SK-N-SH (cell line): ENCODE measurements at regions not wholly inside any gene's neighbourhood (a gene's known extent, or its start where the extent isn't known, plus 50 kb on each side); places are given as distances from the start of the nearest gene placed in this dataset.

Source experiments
- CTCF ChIA-PET: fragments of 300-600, 350-600 bp; formaldehyde crosslinking; extraction: SDS; loops from one replicate; lab custom pipeline; 2021; lab: Yijun Ruan, JAX
- POLR2A ChIA-PET: fragments of 350-600 bp; sonication (Branson Sonifier 250); formaldehyde crosslinking; extraction: SDS; loops from one replicate; lab custom pipeline; 2020; ENCODE audit warnings: antibody characterized with exemption, inconsistent platforms; lab: Yijun Ruan, JAX
- DNase-seq: peaks from one replicate; pipeline ENCODE4 v3.0.0; 2012
- H2AFZ ChIP-seq: fragments of 200-600 bp; sonication (generic); 2 replicates; pipeline ENCODE4 v1.8.1; 2016; ENCODE audit warnings: antibody characterized with exemption, mild to moderate bottlenecking, low read depth
- H3F3A ChIP-seq: fragments of 200-600 bp; sonication (generic); replicated peaks from 2 replicates; pipeline ENCODE3; 2016; ENCODE audit warnings: antibody characterized with exemption, mild to moderate bottlenecking; ENCODE audit not compliant: insufficient read depth
- H3K27ac ChIP-seq, 2 experiments: fragments of 200-500 bp in 1 of 2; fragments of 200-600 bp in 1 of 2; sonication (Bioruptor generic) in 1 of 2; sonication (generic), shearing (Covaris generic) in 1 of 2; 2 replicates each; pipeline versions ENCODE4 v1.5.1 to v1.6.1; 2014 to 2016; ENCODE audit warnings: low read depth in 2 of 2, inconsistent platforms in 1 of 2, low read length in 1 of 2, mild to moderate bottlenecking in 1 of 2, mixed read lengths in 1 of 2
- H3K27me3 ChIP-seq: fragments of 200-600 bp; sonication (generic), shearing (Covaris generic); 2 replicates; pipeline ENCODE4 v1.6.1; 2016; ENCODE audit warnings: mixed run types; ENCODE audit not compliant: insufficient read depth
- H3K36me3 ChIP-seq, 2 experiments: fragments of 200-500 bp in 1 of 2; fragments of 200-600 bp in 1 of 2; sonication (Bioruptor generic) in 1 of 2; sonication (generic) in 1 of 2; replicated peaks in 1 of 2; 2 replicates each; pipeline versions ENCODE3 to v1.5.1; 2014 to 2016; ENCODE audit warnings: low read length in 1 of 2, mild to moderate bottlenecking in 1 of 2; ENCODE audit not compliant: insufficient read depth in 2 of 2, control insufficient read depth in 1 of 2
- H3K4me1 ChIP-seq, 2 experiments: fragments of 200-500 bp in 1 of 2; fragments of 200-600 bp in 1 of 2; sonication (Bioruptor generic) in 1 of 2; sonication (generic), shearing (Covaris generic) in 1 of 2; 2 replicates each; pipeline versions ENCODE4 v1.5.1 to v1.6.1; 2014 to 2016; ENCODE audit warnings: low read depth in 1 of 2, low read length in 1 of 2, mixed run types in 1 of 2; ENCODE audit not compliant: insufficient read depth in 2 of 2, control insufficient read depth in 1 of 2
- H3K4me2 ChIP-seq: fragments of 200-600 bp; sonication (generic), shearing (Covaris generic); 2 replicates; pipeline ENCODE4 v1.6.1; 2017; ENCODE audit warnings: mixed run types
- H3K4me3 ChIP-seq, 2 experiments: fragments of 200-500 bp in 1 of 2; fragments of 200-600 bp in 1 of 2; sonication (Bioruptor generic) in 1 of 2; sonication (generic), shearing (Covaris generic) in 1 of 2; 2 replicates each; pipeline versions ENCODE4 v1.5.1 to v1.8.1; 2014 to 2016; ENCODE audit warnings: low read depth in 2 of 2, inconsistent platforms in 1 of 2, low read length in 1 of 2, mild to moderate bottlenecking in 1 of 2, mixed read lengths in 1 of 2, moderate library complexity in 1 of 2
- H3K79me2 ChIP-seq: fragments of 200-600 bp; sonication (generic); 2 replicates; pipeline ENCODE4 v1.8.1; 2017; ENCODE audit warnings: mild to moderate bottlenecking; ENCODE audit not compliant: insufficient read depth
- H3K9ac ChIP-seq: fragments of 200-600 bp; sonication (generic); 2 replicates; pipeline ENCODE4 v1.6.1; 2017; ENCODE audit warnings: mixed run types
- H3K9me2 ChIP-seq: fragments of 200-600 bp; sonication (generic); 2 replicates; pipeline ENCODE4 v1.6.1; 2017; ENCODE audit warnings: mixed run types
- H3K9me3 ChIP-seq: fragments of 200-600 bp; sonication (generic); 2 replicates; pipeline ENCODE4 v1.6.1; 2017; ENCODE audit warnings: mixed run types, mild to moderate bottlenecking, moderate library complexity
- H4K20me1 ChIP-seq: fragments of 200-600 bp; sonication (generic); 2 replicates; pipeline ENCODE4 v1.6.1; 2017; ENCODE audit warnings: mild to moderate bottlenecking, mixed run types; ENCODE audit not compliant: insufficient read depth
- CHD2 ChIP-seq: fragments of 150-350 bp; IDR thresholded peaks from 2 replicates; pipeline ENCODE4 v1.6.1; 2018; ENCODE audit warnings: low read length; ENCODE audit not compliant: partially characterized antibody
- EP300 ChIP-seq, 2 experiments: IDR thresholded peaks; 2 replicates each; pipeline versions ENCODE4 v1.4.0 to v1.6.1; 2012; ENCODE audit warnings: borderline replicate concordance in 1 of 2, low read depth in 1 of 2, low read length in 1 of 2
- FOXJ3 ChIP-seq: sonication (generic); formaldehyde crosslinking; IDR thresholded peaks from 2 replicates; pipeline ENCODE4 v1.5.1; 2020; ENCODE audit warnings: mild to moderate bottlenecking, missing genetic modification reagents
- GABPA ChIP-seq: IDR thresholded peaks from 2 replicates; pipeline ENCODE4 v1.4.0; 2012; ENCODE audit warnings: low read depth, mild to moderate bottlenecking
- MXI1 ChIP-seq: IDR thresholded peaks from 2 replicates; pipeline ENCODE4 v1.6.1; 2012; ENCODE audit warnings: mild to moderate bottlenecking, low read depth, low read length, improper control_type of control experiment
- NRF1 ChIP-seq: IDR thresholded peaks from 2 replicates; pipeline ENCODE4 v1.6.1; 2012; ENCODE audit warnings: low read depth, mild to moderate bottlenecking, low read length
- RAD21 ChIP-seq: IDR thresholded peaks from 2 replicates; pipeline ENCODE4 v1.6.1; 2012; ENCODE audit warnings: mild to moderate bottlenecking, low read length
- RFX5 ChIP-seq: IDR thresholded peaks from 2 replicates; pipeline ENCODE4 v1.6.1; 2012; ENCODE audit warnings: mild to moderate bottlenecking, improper control_type of control experiment, low read length
- SMC3 ChIP-seq: IDR thresholded peaks from 2 replicates; pipeline ENCODE4 v1.6.1; 2012; ENCODE audit warnings: low read depth, low read length, improper control_type of control experiment
- WGBS: methylation state at CpG from one replicate; pipeline ENCODE4 v1.1.6; 2017; ENCODE audit warnings: low lambda C conversion rate; 5-methylcytosine and 5-hydroxymethylcytosine counted together
- TF ChIP-seq, protein P1 (sequence below): IDR thresholded peaks from 2 replicates; pipeline ENCODE4 v1.4.0; 2012; ENCODE audit warnings: low read depth, borderline replicate concordance
- TF ChIP-seq, protein P2 (sequence below): IDR thresholded peaks from 2 replicates; pipeline ENCODE4 v1.4.0; 2012; ENCODE audit warnings: low read depth, borderline replicate concordance
- TF ChIP-seq, protein P3 (sequence below): IDR thresholded peaks from 2 replicates; pipeline ENCODE4 v1.6.1; 2012; ENCODE audit warnings: mild to moderate bottlenecking, low read depth, low read length, moderate library complexity
- TF ChIP-seq, protein P4 (sequence below): fragments of 150-350 bp; IDR thresholded peaks from 2 replicates; pipeline ENCODE4 v1.6.1; 2017; ENCODE audit warnings: antibody characterized with exemption, low read length, low read depth, borderline replicate concordance

DNA sequence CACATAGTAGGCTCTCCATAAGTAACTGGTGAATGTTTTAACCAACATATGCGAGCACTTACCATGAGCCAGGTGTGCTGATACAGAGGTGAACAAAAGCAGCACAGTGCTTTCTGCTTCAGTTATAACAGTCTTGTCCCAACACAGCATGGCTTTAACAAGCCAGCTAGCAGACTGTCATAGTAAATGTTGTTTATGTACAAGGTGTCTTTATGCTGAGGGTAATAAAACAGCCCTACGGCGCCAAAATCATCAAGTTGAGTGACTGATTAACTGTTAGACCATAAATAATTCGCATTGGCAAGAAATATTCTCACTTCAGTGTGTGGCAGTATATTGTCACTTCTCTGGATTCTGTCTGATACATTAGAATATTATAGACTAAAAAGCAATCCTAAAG lies 646.0 kb upstream of the CFAP20DC start:
- H3F3A ChIP-seq, result no peaks in the 10 kb centered on the region
- peaks cover 0 to 7% of the 10 kb centered on the region in 2 experiments; a peak in 1 of 4 replicates for H3K4me1 ChIP-seq
- no peaks in the 10 kb centered on the region for H3K9me2 ChIP-seq
- CTCF ChIA-PET, result interaction anchor here (0.6 to 1.3 kb wide), 2 partner anchors 12 to 1135 kb away, joined by 3 read pairs; no protein-coding TSS in a partner anchor
- POLR2A ChIA-PET, result no interaction called here
- H3K36me3 ChIP-seq, result no peaks in the 10 kb centered on the region
- H3K27ac ChIP-seq, result no peak overlapping the region
- no peak for DNase-seq
- no peak overlapping the region for H3K4me3 ChIP-seq
- no peaks in the 10 kb centered on the region for H3K9me3 ChIP-seq
- H4K20me1 ChIP-seq, result no peaks in the 10 kb centered on the region
- H3K4me2 ChIP-seq, result no peak overlapping the region
- no peaks in the 10 kb centered on the region for H3K27me3 ChIP-seq
- H3K9ac ChIP-seq, result no peak overlapping the region
- H3K79me2 ChIP-seq, result no peaks in the 10 kb centered on the region
- H2AFZ ChIP-seq, result no peak overlapping the region
- WGBS, result 22% methylated on average over 4 of the region's 4 CpGs
- TF ChIP-seq SMC3 (no peak), RAD21 (no peak), EP300 (IDR thresholded peaks at IDR 0.05; ENCODE audit: borderline replicate concordance in 1 of 2, low read depth in 1 of 2, low read length in 1 of 2) (no peak), GABPA (no peak)

DNA sequence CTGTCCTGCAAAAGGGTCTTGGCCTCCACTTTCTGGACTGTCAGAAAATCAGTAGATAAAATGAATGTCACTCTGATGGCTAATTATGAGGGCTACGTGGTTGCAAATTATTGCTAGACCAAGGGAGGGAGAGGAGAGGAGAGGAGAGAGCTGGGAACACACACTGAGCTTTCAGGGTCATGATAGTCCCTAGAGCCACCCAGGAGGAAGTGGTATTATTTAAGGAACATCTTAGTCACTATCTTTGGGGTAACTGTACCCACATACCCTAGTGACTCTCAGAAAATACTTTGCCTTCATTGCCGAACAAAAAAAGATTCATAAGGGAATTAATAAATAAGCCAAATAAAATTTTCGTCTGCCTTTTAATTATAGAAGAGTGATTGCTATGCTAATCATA lies 642.3 kb upstream of the CFAP20DC start:
- no peaks in the 10 kb centered on the region for H3K9me3 ChIP-seq
- no peak overlapping the region for H3K9ac ChIP-seq
- H3K4me1 ChIP-seq, result no peaks in the 10 kb centered on the region
- no peak overlapping the region for H2AFZ ChIP-seq
- H3K4me3 ChIP-seq, result no peak overlapping the region
- WGBS, result 25% methylated on average over 3 of the region's 3 CpGs
- TF ChIP-seq, protein P1, sequence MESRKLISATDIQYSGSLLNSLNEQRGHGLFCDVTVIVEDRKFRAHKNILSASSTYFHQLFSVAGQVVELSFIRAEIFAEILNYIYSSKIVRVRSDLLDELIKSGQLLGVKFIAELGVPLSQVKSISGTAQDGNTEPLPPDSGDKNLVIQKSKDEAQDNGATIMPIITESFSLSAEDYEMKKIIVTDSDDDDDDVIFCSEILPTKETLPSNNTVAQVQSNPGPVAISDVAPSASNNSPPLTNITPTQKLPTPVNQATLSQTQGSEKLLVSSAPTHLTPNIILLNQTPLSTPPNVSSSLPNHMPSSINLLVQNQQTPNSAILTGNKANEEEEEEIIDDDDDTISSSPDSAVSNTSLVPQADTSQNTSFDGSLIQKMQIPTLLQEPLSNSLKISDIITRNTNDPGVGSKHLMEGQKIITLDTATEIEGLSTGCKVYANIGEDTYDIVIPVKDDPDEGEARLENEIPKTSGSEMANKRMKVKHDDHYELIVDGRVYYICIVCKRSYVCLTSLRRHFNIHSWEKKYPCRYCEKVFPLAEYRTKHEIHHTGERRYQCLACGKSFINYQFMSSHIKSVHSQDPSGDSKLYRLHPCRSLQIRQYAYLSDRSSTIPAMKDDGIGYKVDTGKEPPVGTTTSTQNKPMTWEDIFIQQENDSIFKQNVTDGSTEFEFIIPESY, result no peak
- TF ChIP-seq, protein P2, sequence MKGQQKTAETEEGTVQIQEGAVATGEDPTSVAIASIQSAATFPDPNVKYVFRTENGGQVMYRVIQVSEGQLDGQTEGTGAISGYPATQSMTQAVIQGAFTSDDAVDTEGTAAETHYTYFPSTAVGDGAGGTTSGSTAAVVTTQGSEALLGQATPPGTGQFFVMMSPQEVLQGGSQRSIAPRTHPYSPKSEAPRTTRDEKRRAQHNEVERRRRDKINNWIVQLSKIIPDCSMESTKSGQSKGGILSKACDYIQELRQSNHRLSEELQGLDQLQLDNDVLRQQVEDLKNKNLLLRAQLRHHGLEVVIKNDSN, result no peak
- TF ChIP-seq CHD2 (no peak), MXI1 (no peak), FOXJ3 (CRISPR knock-in tag) (no peak), RFX5 (no peak), NRF1 (no peak)
- TF ChIP-seq, protein P3, sequence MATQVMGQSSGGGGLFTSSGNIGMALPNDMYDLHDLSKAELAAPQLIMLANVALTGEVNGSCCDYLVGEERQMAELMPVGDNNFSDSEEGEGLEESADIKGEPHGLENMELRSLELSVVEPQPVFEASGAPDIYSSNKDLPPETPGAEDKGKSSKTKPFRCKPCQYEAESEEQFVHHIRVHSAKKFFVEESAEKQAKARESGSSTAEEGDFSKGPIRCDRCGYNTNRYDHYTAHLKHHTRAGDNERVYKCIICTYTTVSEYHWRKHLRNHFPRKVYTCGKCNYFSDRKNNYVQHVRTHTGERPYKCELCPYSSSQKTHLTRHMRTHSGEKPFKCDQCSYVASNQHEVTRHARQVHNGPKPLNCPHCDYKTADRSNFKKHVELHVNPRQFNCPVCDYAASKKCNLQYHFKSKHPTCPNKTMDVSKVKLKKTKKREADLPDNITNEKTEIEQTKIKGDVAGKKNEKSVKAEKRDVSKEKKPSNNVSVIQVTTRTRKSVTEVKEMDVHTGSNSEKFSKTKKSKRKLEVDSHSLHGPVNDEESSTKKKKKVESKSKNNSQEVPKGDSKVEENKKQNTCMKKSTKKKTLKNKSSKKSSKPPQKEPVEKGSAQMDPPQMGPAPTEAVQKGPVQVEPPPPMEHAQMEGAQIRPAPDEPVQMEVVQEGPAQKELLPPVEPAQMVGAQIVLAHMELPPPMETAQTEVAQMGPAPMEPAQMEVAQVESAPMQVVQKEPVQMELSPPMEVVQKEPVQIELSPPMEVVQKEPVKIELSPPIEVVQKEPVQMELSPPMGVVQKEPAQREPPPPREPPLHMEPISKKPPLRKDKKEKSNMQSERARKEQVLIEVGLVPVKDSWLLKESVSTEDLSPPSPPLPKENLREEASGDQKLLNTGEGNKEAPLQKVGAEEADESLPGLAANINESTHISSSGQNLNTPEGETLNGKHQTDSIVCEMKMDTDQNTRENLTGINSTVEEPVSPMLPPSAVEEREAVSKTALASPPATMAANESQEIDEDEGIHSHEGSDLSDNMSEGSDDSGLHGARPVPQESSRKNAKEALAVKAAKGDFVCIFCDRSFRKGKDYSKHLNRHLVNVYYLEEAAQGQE, result no peak
- TF ChIP-seq, protein P4, sequence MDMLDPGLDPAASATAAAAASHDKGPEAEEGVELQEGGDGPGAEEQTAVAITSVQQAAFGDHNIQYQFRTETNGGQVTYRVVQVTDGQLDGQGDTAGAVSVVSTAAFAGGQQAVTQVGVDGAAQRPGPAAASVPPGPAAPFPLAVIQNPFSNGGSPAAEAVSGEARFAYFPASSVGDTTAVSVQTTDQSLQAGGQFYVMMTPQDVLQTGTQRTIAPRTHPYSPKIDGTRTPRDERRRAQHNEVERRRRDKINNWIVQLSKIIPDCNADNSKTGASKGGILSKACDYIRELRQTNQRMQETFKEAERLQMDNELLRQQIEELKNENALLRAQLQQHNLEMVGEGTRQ, result no peak
- H3K9me2 ChIP-seq, result no peaks in the 10 kb centered on the region
- DNase-seq, result no peak
- ChIA-PET POLR2A (no interaction called here), CTCF (no interaction called here)
- H3K36me3 ChIP-seq, result no peaks in the 10 kb centered on the region
- H3K4me2 ChIP-seq, result no peak overlapping the region
- H3F3A ChIP-seq, result no peaks in the 10 kb centered on the region
- H3K27me3 ChIP-seq, result no peaks in the 10 kb centered on the region
- H4K20me1 ChIP-seq, result no peaks in the 10 kb centered on the region
- no peak overlapping the region for H3K27ac ChIP-seq
- no peaks in the 10 kb centered on the region for H3K79me2 ChIP-seq
